Hepatocyte (in vitro differentiated cells): ENCODE measurements at regions not wholly inside any gene's neighbourhood (a gene's known extent, or its start where the extent isn't known, plus 50 kb on each side); places are given as distances from the start of the nearest gene placed in this dataset.

Experiments
- CTCF ChIP-seq: fragments of 200-600 bp; sonication (generic); IDR thresholded peaks from 2 replicates; pipeline ENCODE4 v1.5.1; 2016; ENCODE audit warnings: antibody characterized with exemption, mild to moderate bottlenecking; ENCODE audit not compliant: poor library complexity
- EZH2 ChIP-seq: fragments of 200-600 bp; sonication (generic); IDR thresholded peaks from 2 replicates; pipeline ENCODE4 v1.6.1; 2016; ENCODE audit warnings: antibody characterized with exemption, mild to moderate bottlenecking, borderline replicate concordance
- EZH2phosphoT487 ChIP-seq: fragments of 200-600 bp; sonication (generic); IDR thresholded peaks from one replicate; pipeline ENCODE4 v1.6.1; 2018; ENCODE audit warnings: antibody characterized with exemption, mild to moderate bottlenecking, low read depth, moderate library complexity; ENCODE audit not compliant: unreplicated experiment, severe bottlenecking

DNA sequence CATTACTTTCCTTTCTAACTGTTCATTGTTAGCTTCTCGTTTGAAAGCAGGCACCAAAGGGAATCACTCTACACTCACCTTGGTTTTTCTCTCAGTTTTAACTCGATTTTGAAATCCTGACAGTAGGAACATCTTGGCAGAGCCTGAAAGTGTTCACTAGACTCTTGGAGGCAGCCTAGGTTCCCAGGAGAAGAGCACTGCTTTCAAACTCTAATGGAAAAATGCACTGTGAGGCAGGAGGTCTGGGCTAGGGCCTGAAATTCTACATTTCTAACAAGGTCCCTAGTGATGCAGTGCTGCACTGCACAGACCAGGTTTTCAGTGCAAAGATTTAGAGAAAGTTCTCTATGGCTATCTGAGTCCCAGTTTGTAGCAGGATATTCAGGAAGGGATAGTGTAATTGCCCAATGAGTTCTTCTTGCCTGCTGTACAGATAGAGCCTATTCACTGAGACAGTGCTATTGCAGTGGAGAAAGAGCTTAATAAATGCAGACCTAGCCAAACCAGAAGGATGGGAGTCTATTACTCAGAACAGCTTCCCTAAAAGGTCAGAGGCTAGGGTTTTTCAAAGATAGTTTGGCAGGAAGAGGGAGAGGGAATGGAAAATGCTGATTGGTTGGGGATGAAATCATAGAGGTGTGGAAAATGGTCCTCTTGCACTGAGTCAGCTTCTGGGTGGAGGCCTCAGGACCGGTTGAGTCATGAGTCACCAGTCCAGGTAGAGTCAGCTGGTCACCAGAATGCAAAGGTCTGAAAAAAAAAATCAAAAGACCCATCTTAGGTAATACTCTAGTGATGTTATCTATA lies 153.9 kb downstream of the GPBP1 start:
- TF ChIP-seq EZH2phosphoT487 (no peak), CTCF (no peak), EZH2 (no peak)
